Activated B cell treated with CpG ODN at 0.5 μM for 24 hours (primary cell): ENCODE measurements at regions not wholly inside any gene's neighbourhood (a gene's known extent, or its start where the extent isn't known, plus 50 kb on each side); places are given as distances from the start of the nearest gene placed in this dataset.

ENCODE experiments used
- ATAC-seq: fragments of 200-7000 bp; cut with Tn5 transposase; one replicate; pipeline ENCODE4 v1.10.0; 2021; ENCODE audit warnings: low read depth, mild to moderate bottlenecking, moderate library complexity
- CTCF ChIA-PET: fragments of 350-600 bp; sonication (Branson Sonifier 250); formaldehyde crosslinking; loops from one replicate; lab custom pipeline; 2021; ENCODE audit warnings: antibody characterized with exemption; lab: Charles Lee
- POLR2A ChIA-PET: fragments of 350-600 bp; sonication (Branson Sonifier 250); formaldehyde crosslinking; loops from one replicate; lab custom pipeline; 2021; ENCODE audit warnings: antibody characterized with exemption; lab: Charles Lee
- DNase-seq: peaks from one replicate; pipeline ENCODE4 v3.0.0; 2022
- H3K27ac Mint-ChIP-seq: one replicate; pipeline ENCODE4 v1.8.0; 2020; ENCODE audit warnings: mixed read lengths
- H3K27me3 Mint-ChIP-seq: one replicate; pipeline ENCODE4 v1.8.0; 2021; ENCODE audit warnings: mixed read lengths
- H3K36me3 Mint-ChIP-seq: one replicate; pipeline ENCODE4 v1.8.0; 2021; ENCODE audit warnings: low read depth, mixed read lengths
- H3K4me1 Mint-ChIP-seq: one replicate; pipeline ENCODE4 v1.8.0; 2021; ENCODE audit warnings: mixed read lengths
- H3K4me3 Mint-ChIP-seq: one replicate; pipeline ENCODE4 v1.8.0; 2020; ENCODE audit warnings: mild to moderate bottlenecking, mixed read lengths
- H3K9me3 Mint-ChIP-seq: one replicate; pipeline ENCODE4 v1.8.0; 2020; ENCODE audit warnings: mixed read lengths
- CTCF ChIP-seq: fragments of 200-600 bp; IDR thresholded peaks from one replicate; pipeline ENCODE4 v1.8.0; 2022; ENCODE audit warnings: antibody characterized with exemption, mild to moderate bottlenecking
- intact Hi-C: fragments of 100-400 bp; cut with micrococcal nuclease; formaldehyde crosslinking; loops from one replicate; pipeline ENCODE4 v1.15.1; 2024

DNA sequence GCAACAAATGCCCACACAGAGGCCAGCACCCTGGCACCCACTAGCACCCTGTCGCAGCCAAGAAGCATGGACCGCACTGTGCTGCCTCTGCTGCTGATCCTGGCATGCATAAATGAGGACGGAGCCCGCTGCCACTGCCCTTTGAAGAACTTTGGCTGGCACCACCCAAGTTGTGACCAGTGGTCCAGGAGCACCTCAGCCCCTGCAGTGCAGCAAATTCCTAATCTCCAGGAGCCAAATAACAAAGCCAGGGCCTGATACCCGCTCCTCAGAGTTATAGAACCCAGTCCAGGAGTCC, 807.2 kb downstream of the GLUD2 start:
- H3K27ac Mint-ChIP-seq: no peak overlapping the region
- intact Hi-C loops: no loop called here
- no peaks in the 10 kb centered on the region for H3K9me3 Mint-ChIP-seq
- CTCF ChIA-PET: no interaction called here
- ATAC-seq (no peak), DNase-seq (no peak)
- H3K36me3 Mint-ChIP-seq: no peaks in the 10 kb centered on the region
- TF ChIP-seq CTCF: no peak
- H3K4me1 Mint-ChIP-seq: no peaks in the 10 kb centered on the region
- H3K27me3 Mint-ChIP-seq: no peaks in the 10 kb centered on the region
- H3K4me3 Mint-ChIP-seq: no peak overlapping the region
- POLR2A ChIA-PET: no interaction called here

GRCh38 chrX:121858867-121859647, 811.6 kb downstream of the GLUD2 start:
- CTCF ChIA-PET: no interaction called here
- DNase-seq (no peak), ATAC-seq (no peak)
- TF ChIP-seq CTCF: no peak
- no peak overlapping the region for H3K4me3 Mint-ChIP-seq
- intact Hi-C loops: no loop called here
- H3K9me3 Mint-ChIP-seq: no peaks in the 10 kb centered on the region
- H3K27me3 Mint-ChIP-seq: no peaks in the 10 kb centered on the region
- H3K27ac Mint-ChIP-seq: no peak overlapping the region
- no peaks in the 10 kb centered on the region for H3K36me3 Mint-ChIP-seq
- no peaks in the 10 kb centered on the region for H3K4me1 Mint-ChIP-seq
- POLR2A ChIA-PET: no interaction called here

- TF ChIP-seq CTCF: no peak
- no peaks in the 10 kb centered on the region for H3K27me3 Mint-ChIP-seq
- intact Hi-C loops: no loop called here
- no peaks in the 10 kb centered on the region for H3K36me3 Mint-ChIP-seq
- no peak for DNase-seq
- ATAC-seq: no peak
- ChIA-PET CTCF (no interaction called here), POLR2A (no interaction called here)
- H3K4me3 Mint-ChIP-seq: no peak overlapping the region
- no peak overlapping the region for H3K27ac Mint-ChIP-seq
- H3K9me3 Mint-ChIP-seq: no peaks in the 10 kb centered on the region
- H3K4me1 Mint-ChIP-seq: no peaks in the 10 kb centered on the region
These were observed 816.6 kb downstream of the GLUD2 start for GRCh38 chrX:121863976-121864375.

DNA sequence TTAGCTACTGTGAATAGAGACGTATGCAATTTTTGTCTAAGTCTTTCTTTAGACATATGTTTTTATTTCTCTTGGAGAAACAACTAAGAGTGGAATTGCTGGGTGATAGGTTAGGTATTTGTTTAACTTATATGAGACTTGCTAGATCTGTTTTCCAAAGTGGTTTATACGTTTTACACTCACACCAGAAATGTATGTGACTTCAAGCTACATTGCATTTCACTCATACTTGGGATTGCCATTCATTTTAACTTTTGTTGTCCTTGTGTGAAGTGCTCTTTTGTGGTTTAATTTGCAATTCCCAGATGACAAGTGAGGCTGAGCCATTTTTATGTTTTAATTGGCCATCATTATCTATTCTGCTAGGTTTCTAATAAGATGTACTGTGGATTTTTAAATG, 817.2 kb downstream of the GLUD2 start:
- ChIA-PET CTCF (no interaction called here), POLR2A (interaction anchor here (0.6 kb wide), 1 partner anchor 76 kb away, joined by 3 read pairs; no protein-coding TSS in a partner anchor)
- no peak for DNase-seq
- no peak overlapping the region for H3K27ac Mint-ChIP-seq
- TF ChIP-seq CTCF: no peak
- no peaks in the 10 kb centered on the region for H3K4me1 Mint-ChIP-seq
- no peak for ATAC-seq
- H3K36me3 Mint-ChIP-seq: no peaks in the 10 kb centered on the region
- H3K27me3 Mint-ChIP-seq: no peaks in the 10 kb centered on the region
- intact Hi-C loops: no loop called here
- no peaks in the 10 kb centered on the region for H3K9me3 Mint-ChIP-seq
- no peak overlapping the region for H3K4me3 Mint-ChIP-seq

- no peak for ATAC-seq
- CTCF ChIA-PET: no interaction called here
- intact Hi-C loops: no loop called here
- POLR2A ChIA-PET: no interaction called here
- no peak for DNase-seq
- no peak overlapping the region for H3K4me3 Mint-ChIP-seq
- H3K27me3 Mint-ChIP-seq: no peaks in the 10 kb centered on the region
- no peak for TF ChIP-seq CTCF
- no peaks in the 10 kb centered on the region for H3K36me3 Mint-ChIP-seq
- no peak overlapping the region for H3K27ac Mint-ChIP-seq
- no peaks in the 10 kb centered on the region for H3K4me1 Mint-ChIP-seq
- H3K9me3 Mint-ChIP-seq: no peaks in the 10 kb centered on the region
These were observed 822.6 kb downstream of the GLUD2 start for GRCh38 chrX:121869876-121870477.
